H1 (cell line): ENCODE measurements at regions not wholly inside any gene's neighbourhood (a gene's known extent, or its start where the extent isn't known, plus 50 kb on each side); places are given as distances from the start of the nearest gene placed in this dataset.

Experiments
- CTCF ChIA-PET: fragments of 300-600 bp; sonication (Branson Sonifier 250); formaldehyde crosslinking; loops from one replicate; lab custom pipeline; 2021; ENCODE audit not compliant: partially characterized antibody; lab: Charles Lee
- POLR2A ChIA-PET: fragments of 300-600 bp; sonication (Branson Sonifier 250); formaldehyde crosslinking; loops from one replicate; lab custom pipeline; 2021; ENCODE audit warnings: inconsistent platforms; ENCODE audit not compliant: partially characterized antibody; lab: Charles Lee
- DNase-seq, 2 experiments: peaks; one replicate each; pipeline versions ENCODE4 v3.0.0 to v3.0.0-alpha.2; 2010 to 2022; ENCODE audit warnings: low spot score in 2 of 2, low read depth in 1 of 2, mixed read lengths in 1 of 2
- FAIRE-seq: peaks from 2 replicates; lab custom pipeline; 2011; peaks lifted over from hg19 to GRCh38; lab: Jason Lieb, UNC
- H2AFZ ChIP-seq: 2 replicates; pipeline ENCODE4 v1.8.1; 2012; ENCODE audit warnings: low read length, inconsistent platforms
- H2AK5ac ChIP-seq: 2 replicates; pipeline ENCODE4 v1.6.1; 2013; ENCODE audit warnings: low read depth, low read length
- H2BK120ac ChIP-seq: replicated peaks from 2 replicates; pipeline ENCODE3; 2013; ENCODE audit warnings: low read depth, low read length, inconsistent platforms
- H2BK12ac ChIP-seq: 2 replicates; pipeline ENCODE4 v1.6.1; 2013; ENCODE audit warnings: low read depth, low read length
- H2BK15ac ChIP-seq: 2 replicates; pipeline ENCODE4 v1.6.1; 2013; ENCODE audit warnings: low read length
- H2BK20ac ChIP-seq: 2 replicates; pipeline ENCODE4 v1.6.1; 2013; ENCODE audit warnings: low read length
- H2BK5ac ChIP-seq: 2 replicates; pipeline ENCODE4 v1.6.1; 2013; ENCODE audit warnings: low read depth, low read length
- H3K14ac ChIP-seq: 2 replicates; pipeline ENCODE4 v1.6.1; 2013; ENCODE audit warnings: inconsistent platforms; ENCODE audit not compliant: insufficient read length
- H3K18ac ChIP-seq: 2 replicates; pipeline ENCODE4 v1.6.1; 2013; ENCODE audit warnings: low read length; ENCODE audit errors: extremely low read depth
- H3K23ac ChIP-seq: 2 replicates; pipeline ENCODE4 v1.6.1; 2013; ENCODE audit warnings: inconsistent platforms; ENCODE audit not compliant: insufficient read length
- H3K23me2 ChIP-seq: 2 replicates; pipeline ENCODE4 v1.6.1; 2013; ENCODE audit warnings: low read depth, low read length
- H3K27ac ChIP-seq: 2 replicates; pipeline ENCODE4 v1.6.1; 2011; ENCODE audit warnings: low read depth, low read length, inconsistent platforms
- H3K27me3 ChIP-seq, 4 experiments: replicated peaks in 1 of 4; 1 replicate in 1 of 4; 2 replicates in 3 of 4; pipeline versions ENCODE4 v1.6.1 to v1.8.1; 2011 to 2013; ENCODE audit warnings: low read length in 3 of 4, mild to moderate bottlenecking in 3 of 4, inconsistent platforms in 2 of 4, mixed read lengths in 2 of 4, moderate library complexity in 1 of 4; ENCODE audit not compliant: control insufficient read depth in 3 of 4, insufficient read depth in 3 of 4; ENCODE audit errors: extremely low read depth in 1 of 4
- H3K36me3 ChIP-seq, 4 experiments: 2 replicates each; pipeline versions ENCODE4 v1.6.1 to v1.8.1; 2011 to 2013; ENCODE audit warnings: mild to moderate bottlenecking in 4 of 4, low read length in 3 of 4, moderate library complexity in 2 of 4, control low read depth in 1 of 4, inconsistent platforms in 1 of 4; ENCODE audit not compliant: insufficient read depth in 4 of 4, control insufficient read depth in 2 of 4
- H3K4ac ChIP-seq: replicated peaks from 2 replicates; pipeline ENCODE3; 2013; ENCODE audit warnings: low read length, low read depth, mixed read lengths, inconsistent platforms; ENCODE audit not compliant: insufficient read length
- H3K4me1 ChIP-seq, 4 experiments: replicated peaks in 1 of 4; 1 replicate in 1 of 4; 2 replicates in 3 of 4; pipeline versions ENCODE4 v1.6.1 to v1.8.1; 2011 to 2013; ENCODE audit warnings: low read length in 3 of 4, inconsistent platforms in 2 of 4, mixed read lengths in 1 of 4; ENCODE audit not compliant: insufficient read depth in 4 of 4, control insufficient read depth in 3 of 4
- H3K4me2 ChIP-seq, 2 experiments: 2 replicates each; pipeline versions ENCODE4 v1.6.1 to v1.8.1; 2011 to 2013; ENCODE audit warnings: low read depth in 2 of 2, low read length in 2 of 2, control low read depth in 1 of 2, inconsistent platforms in 1 of 2, mild to moderate bottlenecking in 1 of 2; ENCODE audit not compliant: insufficient read depth in 1 of 2
- H3K4me3 ChIP-seq, 4 experiments: fragments of 200-600, 300-600 bp in 1 of 4; sonication (generic), shearing (Covaris generic), sonication (Bioruptor Twin) in 1 of 4; 2 replicates each; pipeline versions ENCODE4 v1.5.1 to v1.8.1; 2011 to 2016; ENCODE audit warnings: low read length in 4 of 4, low read depth in 3 of 4, control low read depth in 2 of 4, inconsistent platforms in 2 of 4, mild to moderate bottlenecking in 2 of 4, mixed read lengths in 1 of 4, moderate library complexity in 1 of 4; ENCODE audit not compliant: insufficient read depth in 2 of 4; ENCODE audit errors: extremely low read depth in 1 of 4
- H3K56ac ChIP-seq: replicated peaks from 2 replicates; pipeline ENCODE3; 2013; ENCODE audit warnings: low read depth, mild to moderate bottlenecking, mixed read lengths, low read length, inconsistent platforms; ENCODE audit not compliant: insufficient read length
- H3K79me1 ChIP-seq: 2 replicates; pipeline ENCODE4 v1.6.1; 2013; ENCODE audit warnings: low read depth, low read length, control low read depth
- H3K79me2 ChIP-seq, 2 experiments: 2 replicates each; pipeline versions ENCODE4 v1.6.1 to v1.8.1; 2012 to 2013; ENCODE audit warnings: low read length in 2 of 2, mild to moderate bottlenecking in 2 of 2, inconsistent platforms in 1 of 2; ENCODE audit not compliant: insufficient read depth in 2 of 2, control insufficient read depth in 1 of 2
- H3K9ac ChIP-seq, 4 experiments: replicated peaks in 1 of 4; 1 replicate in 1 of 4; 2 replicates in 3 of 4; pipeline versions ENCODE4 v1.6.1 to v1.8.1; 2011 to 2013; ENCODE audit warnings: low read depth in 3 of 4, low read length in 3 of 4, control low read depth in 2 of 4, mild to moderate bottlenecking in 2 of 4, moderate library complexity in 2 of 4, inconsistent platforms in 1 of 4; ENCODE audit errors: extremely low read depth in 1 of 4
- H3K9me3 ChIP-seq, 2 experiments: 2 replicates each; pipeline versions ENCODE4 v1.6.1 to v1.8.1; 2012 to 2013; ENCODE audit warnings: mild to moderate bottlenecking in 2 of 2, moderate library complexity in 2 of 2, control low read depth in 1 of 2, inconsistent platforms in 1 of 2, low read depth in 1 of 2, low read length in 1 of 2, mixed read lengths in 1 of 2; ENCODE audit not compliant: insufficient read depth in 2 of 2
- H4K20me1 ChIP-seq, 2 experiments: replicated peaks in 1 of 2; 2 replicates each; pipeline versions ENCODE3 to v1.8.1; 2011 to 2013; ENCODE audit warnings: inconsistent platforms in 2 of 2, low read length in 2 of 2, mild to moderate bottlenecking in 1 of 2; ENCODE audit not compliant: insufficient read depth in 2 of 2, control insufficient read depth in 1 of 2
- H4K5ac ChIP-seq: 2 replicates; pipeline ENCODE4 v1.6.1; 2013; ENCODE audit warnings: low read length, low read depth, mixed read lengths, inconsistent platforms; ENCODE audit not compliant: insufficient read length
- H4K8ac ChIP-seq: 2 replicates; pipeline ENCODE4 v1.8.0; 2013; ENCODE audit warnings: mild to moderate bottlenecking, moderate library complexity, low read length, inconsistent platforms; ENCODE audit not compliant: insufficient read depth; ENCODE audit errors: extremely low read depth
- H4K91ac ChIP-seq: replicated peaks from 2 replicates; pipeline ENCODE3; 2013; ENCODE audit warnings: low read length, mixed read lengths, inconsistent platforms; ENCODE audit not compliant: insufficient read length
- CREB1 ChIP-seq: IDR thresholded peaks from 2 replicates; pipeline ENCODE4 v1.6.1; 2012; ENCODE audit warnings: inconsistent platforms
- EGR1 ChIP-seq: IDR thresholded peaks from 2 replicates; pipeline ENCODE4 v1.6.1; 2011; ENCODE audit warnings: low read depth, low read length, borderline replicate concordance
- EP300 ChIP-seq, 2 experiments: IDR thresholded peaks; 1 replicate in 1 of 2; 2 replicates in 1 of 2; pipeline ENCODE4 v1.6.1; 2011 to 2012; ENCODE audit warnings: low read depth in 2 of 2, low read length in 2 of 2, mild to moderate bottlenecking in 2 of 2, borderline replicate concordance in 1 of 2, inconsistent platforms in 1 of 2, moderate library complexity in 1 of 2
- JUND ChIP-seq: IDR thresholded peaks from 2 replicates; pipeline ENCODE4 v1.6.1; 2011; ENCODE audit warnings: mild to moderate bottlenecking, improper control_type of control experiment, low read length
- NANOG ChIP-seq: IDR thresholded peaks from 2 replicates; pipeline ENCODE4 v1.6.1; 2011; ENCODE audit warnings: low read length, low read depth, mild to moderate bottlenecking, inconsistent platforms; ENCODE audit not compliant: insufficient read depth, poor library complexity, severe bottlenecking
- RXRA ChIP-seq: IDR thresholded peaks from 2 replicates; pipeline ENCODE4 v1.6.1; 2011; ENCODE audit warnings: low read depth, mild to moderate bottlenecking, low read length, moderate library complexity; ENCODE audit not compliant: insufficient read depth
- WGBS, 2 experiments: shearing (Covaris generic) in 1 of 2; methylation state at CpG; one replicate each; pipeline versions ENCODE4 v1.1.6 to v1.1.7; 2013 to 2015; ENCODE audit warnings: low lambda C conversion rate in 2 of 2, mixed read lengths in 2 of 2, inconsistent platforms in 1 of 2, low coverage in 1 of 2, missing lambda C conversion rate in 1 of 2; ENCODE audit not compliant: insufficient replicate concordance in 2 of 2, insufficient coverage in 1 of 2, insufficient read length in 1 of 2; ENCODE audit errors: extremely low coverage in 1 of 2, missing lambda C conversion rate in 1 of 2; 5-methylcytosine and 5-hydroxymethylcytosine counted together

DNA sequence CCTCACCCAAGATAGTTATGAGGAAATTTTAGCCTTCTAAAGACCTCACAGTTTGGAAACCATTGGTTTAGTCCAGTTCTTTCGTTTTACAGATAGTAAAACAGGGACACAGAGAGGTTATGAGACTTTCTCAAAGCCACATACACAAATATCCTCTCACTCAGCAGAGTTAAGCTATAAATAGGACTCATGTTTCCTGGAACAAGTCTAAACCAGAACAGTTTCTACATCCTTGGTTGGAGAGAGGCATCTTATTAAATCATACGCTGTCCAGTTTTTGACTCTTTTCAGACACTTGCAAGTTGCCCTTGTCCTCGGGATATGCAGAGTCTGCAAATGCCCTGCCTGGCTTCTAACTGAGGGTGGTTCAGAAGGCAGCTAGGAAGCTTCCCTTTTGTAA lies 462.1 kb upstream of the DEPDC1 start:
- Histone ChIP-seq H4K5ac (no peak overlapping the region), H3K27me3 (no peaks in the 10 kb centered on the region), H3K79me2 (no peaks in the 10 kb centered on the region), H3K14ac (no peak overlapping the region), H3K27ac (no peak overlapping the region), H3K4me2 (no peak overlapping the region), H3K9me3 (no peaks in the 10 kb centered on the region), H3K23ac (no peak overlapping the region), H3K18ac (no peak overlapping the region), H3K4me1 (peaks cover 2 to 10% (median 3%) of the 10 kb centered on the region in 4 experiments; a peak in 4 of 7 replicates), H3K9ac (no peak overlapping the region), H3K36me3 (no peaks in the 10 kb centered on the region), H2BK15ac (no peak overlapping the region), H3K56ac (no peak overlapping the region), H2AFZ (no peak overlapping the region), H4K91ac (no peak overlapping the region), H2BK20ac (no peak overlapping the region), H4K8ac (no peak overlapping the region), H2AK5ac (no peak overlapping the region), H2BK5ac (no peak overlapping the region), H2BK120ac (no peak overlapping the region), H3K79me1 (no peaks in the 10 kb centered on the region), H2BK12ac (no peak overlapping the region), H3K23me2 (no peaks in the 10 kb centered on the region; the same call in 1 of the 2 replicates), H3K4me3 (no peak overlapping the region), H4K20me1 (no peaks in the 10 kb centered on the region), H3K4ac (no peak overlapping the region)
- no peak for TF ChIP-seq RXRA
- no peak for TF ChIP-seq CREB1
- TF ChIP-seq EP300 (IDR thresholded peaks at IDR 0.05; ENCODE audit: borderline replicate concordance in 1 of 2, low read depth in 2 of 2, low read length in 2 of 2) = no peak
- no peak for TF ChIP-seq EGR1
- no peak for TF ChIP-seq NANOG
- no peak for TF ChIP-seq JUND
- CTCF ChIA-PET = interaction anchor here (1.1 to 1.2 kb wide), 2 partner anchors 138 to 779 kb away, joined by 3 to 4 read pairs; no protein-coding TSS in a partner anchor
- no peak for FAIRE-seq
- WGBS, 2 experiments = 95% methylated on average over 3 of the region's 3 CpGs; no CpG with 5 or more reads in 1 of the 2 experiments
- POLR2A ChIA-PET = interaction anchor here (1.4 kb wide), 1 partner anchor 17 kb away, joined by 3 read pairs; no protein-coding TSS in a partner anchor
- no peak for DNase-seq
